Muscle of leg (tissue), 3 donors: ENCODE measurements at regions not wholly inside any gene's neighbourhood (a gene's known extent, or its start where the extent isn't known, plus 50 kb on each side); places are given as distances from the start of the nearest gene placed in this dataset.

Source experiments
- DNase-seq: peaks from one replicate; pipeline ENCODE4 v3.0.0; 2013
- H3K27ac ChIP-seq: one replicate; pipeline ENCODE4 v1.5.1; 2013; ENCODE audit warnings: mild to moderate bottlenecking, low read length, control low read depth
- H3K27me3 ChIP-seq: one replicate; pipeline ENCODE4 v1.6.1; 2013; ENCODE audit warnings: low read length; ENCODE audit not compliant: control insufficient read depth, insufficient read depth
- H3K36me3 ChIP-seq: one replicate; pipeline ENCODE4 v1.6.1; 2013; ENCODE audit warnings: low read length; ENCODE audit not compliant: control insufficient read depth, insufficient read depth
- H3K4me1 ChIP-seq: one replicate; pipeline ENCODE4 v1.6.1; 2013; ENCODE audit warnings: low read length; ENCODE audit not compliant: control insufficient read depth, insufficient read depth
- H3K4me3 ChIP-seq: one replicate; pipeline ENCODE4 v1.5.1; 2013; ENCODE audit warnings: low read length, control low read depth
- H3K9me3 ChIP-seq: replicated peaks from 2 replicates; pipeline ENCODE4 v1.6.1; 2013; ENCODE audit warnings: low read depth, low read length; ENCODE audit not compliant: control insufficient read depth
- WGBS: methylation state at CpG from one replicate; pipeline ENCODE4 v1.1.5; 2013; ENCODE audit warnings: missing lambda C conversion rate; ENCODE audit not compliant: insufficient coverage; 5-methylcytosine and 5-hydroxymethylcytosine counted together

- Histone ChIP-seq H3K27ac (no peak overlapping the region), H3K4me1 (no peaks in the 10 kb centered on the region), H3K9me3 (peaks cover 2% of the 10 kb centered on the region), H3K4me3 (no peak overlapping the region), H3K36me3 (no peaks in the 10 kb centered on the region), H3K27me3 (no peaks in the 10 kb centered on the region)
- WGBS: no CpG with 5 or more reads among the region's 1 CpG
- DNase-seq: no peak
Measured at GRCh38 chr4:13233755-13234154, 250.4 kb downstream of the RAB28 start.

DNA sequence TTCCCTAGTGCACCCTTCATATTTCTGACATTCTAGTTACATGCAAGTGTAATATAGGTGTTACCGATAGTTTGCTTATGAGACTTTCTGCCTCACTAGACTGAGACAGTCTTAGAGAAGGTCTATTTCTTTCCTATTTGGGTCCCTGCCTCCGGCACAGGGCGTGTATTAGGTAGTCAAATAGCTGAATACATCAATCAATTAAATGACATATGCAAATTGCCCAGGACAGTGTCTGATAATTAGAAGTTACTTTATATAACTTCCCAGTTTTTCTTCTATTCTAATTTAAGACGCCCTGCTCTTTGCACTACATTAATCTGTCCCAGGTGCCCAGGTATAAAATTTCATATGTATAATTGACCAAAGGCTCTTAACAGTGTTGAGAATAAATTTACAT is 264.2 kb downstream of the RAB28 start:
- no peaks in the 10 kb centered on the region for H3K9me3 ChIP-seq
- no CpG with 5 or more reads among the region's 4 CpGs for WGBS
- no peak overlapping the region for H3K4me3 ChIP-seq

DNA sequence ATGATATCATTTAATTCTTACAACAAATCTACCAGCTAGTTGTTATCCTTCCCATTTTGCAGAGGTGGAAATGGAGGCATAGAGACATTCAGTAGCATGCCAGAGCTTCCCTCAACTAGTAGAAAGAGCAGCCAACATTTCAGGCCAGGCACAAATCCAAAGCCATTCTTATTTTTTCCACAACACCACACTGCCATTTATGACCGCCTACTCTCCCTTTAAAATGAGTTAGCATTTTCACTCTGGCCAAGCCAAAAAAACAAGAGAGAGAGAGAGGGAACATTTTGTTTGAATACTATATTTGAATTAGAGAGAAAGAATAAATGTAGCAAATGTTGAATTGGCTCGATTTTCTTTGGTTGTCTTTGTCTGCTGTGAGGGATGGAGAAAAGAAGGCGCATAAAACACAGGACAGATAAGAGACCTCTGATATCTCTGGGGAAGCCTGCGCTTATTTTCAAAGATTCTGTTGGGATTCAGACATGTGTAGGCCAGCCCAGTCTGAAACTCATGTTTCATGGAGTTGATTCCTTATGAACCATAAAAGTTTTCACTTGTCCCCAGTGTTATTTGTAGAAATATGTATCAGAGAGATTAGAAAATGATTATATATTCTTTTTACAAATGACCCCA is 265.7 kb downstream of the RAB28 start:
- peak; percentile 87 for DNase-seq
- Histone ChIP-seq H3K9me3 (no peaks in the 10 kb centered on the region), H3K27me3 (no peaks in the 10 kb centered on the region), H3K4me3 (no peak overlapping the region), H3K27ac (no peak overlapping the region), H3K4me1 (no peaks in the 10 kb centered on the region), H3K36me3 (no peaks in the 10 kb centered on the region)
- 13% methylated on average over 2 of the region's 4 CpGs for WGBS

More for the DNA sequence above, 264.2 kb downstream of the RAB28 start:
- H3K36me3 ChIP-seq: no peaks in the 10 kb centered on the region
- no peak for DNase-seq
- H3K27me3 ChIP-seq: no peaks in the 10 kb centered on the region
- H3K4me1 ChIP-seq: no peaks in the 10 kb centered on the region
- no peak overlapping the region for H3K27ac ChIP-seq

GRCh38 chr4:13215560-13215959 is 268.6 kb downstream of the RAB28 start:
- Histone ChIP-seq H3K27ac (no peak overlapping the region), H3K9me3 (no peaks in the 10 kb centered on the region), H3K4me1 (no peaks in the 10 kb centered on the region), H3K4me3 (no peak overlapping the region), H3K27me3 (no peaks in the 10 kb centered on the region), H3K36me3 (no peaks in the 10 kb centered on the region)
- DNase-seq: no peak
- 100% methylated on average over 2 of the region's 5 CpGs for WGBS

DNA sequence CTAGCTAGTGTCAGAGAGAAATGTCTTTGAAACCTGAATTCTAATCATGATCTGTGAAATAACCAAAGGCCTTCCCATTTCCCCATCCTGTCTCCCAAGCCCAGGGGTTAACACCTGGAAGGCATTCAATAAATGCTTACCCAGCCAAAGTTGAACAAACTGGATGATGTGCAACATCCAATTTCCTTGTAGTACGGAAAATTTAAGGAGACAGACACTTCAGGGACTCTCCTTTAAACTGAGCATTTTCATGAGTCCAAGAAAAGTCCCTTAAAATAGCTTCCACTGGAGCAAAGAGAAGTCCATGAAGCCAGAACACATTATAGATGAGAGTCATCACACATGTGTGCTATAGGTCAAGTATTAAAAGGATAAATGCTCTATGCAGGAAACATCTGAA is 271.2 kb downstream of the RAB28 start:
- peak; percentile 80 for DNase-seq
- no peaks in the 10 kb centered on the region for H3K27me3 ChIP-seq
- H3K27ac ChIP-seq: no peak overlapping the region
- H3K36me3 ChIP-seq: no peaks in the 10 kb centered on the region
- WGBS: no CpG with 5 or more reads among the region's 1 CpG
- no peaks in the 10 kb centered on the region for H3K4me1 ChIP-seq
- H3K4me3 ChIP-seq: no peak overlapping the region
- H3K9me3 ChIP-seq: no peaks in the 10 kb centered on the region

- H3K27ac ChIP-seq: no peak overlapping the region
- H3K9me3 ChIP-seq: no peaks in the 10 kb centered on the region
- H3K27me3 ChIP-seq: no peaks in the 10 kb centered on the region
- no peaks in the 10 kb centered on the region for H3K36me3 ChIP-seq
- DNase-seq: no peak
- H3K4me3 ChIP-seq: no peak overlapping the region
- 44% methylated on average over 1 of the region's 4 CpGs for WGBS
- H3K4me1 ChIP-seq: no peaks in the 10 kb centered on the region
Measured at GRCh38 chr4:13209600-13209999, 274.5 kb downstream of the RAB28 start.

- H3K4me1 ChIP-seq: no peaks in the 10 kb centered on the region
- no peak overlapping the region for H3K4me3 ChIP-seq
- H3K36me3 ChIP-seq: no peaks in the 10 kb centered on the region
- no peaks in the 10 kb centered on the region for H3K27me3 ChIP-seq
- no CpG with 5 or more reads among the region's 3 CpGs for WGBS
- H3K9me3 ChIP-seq: no peaks in the 10 kb centered on the region
- DNase-seq: no peak
- H3K27ac ChIP-seq: no peak overlapping the region
Measured at GRCh38 chr4:13208558-13209193, 275.5 kb downstream of the RAB28 start.

GRCh38 chr4:13207226-13207625 is 276.9 kb downstream of the RAB28 start:
- WGBS: no CpG with 5 or more reads among the region's 1 CpG
- no peak for DNase-seq
- H3K27ac ChIP-seq: no peak overlapping the region
- H3K27me3 ChIP-seq: no peaks in the 10 kb centered on the region
- no peaks in the 10 kb centered on the region for H3K9me3 ChIP-seq
- no peaks in the 10 kb centered on the region for H3K36me3 ChIP-seq
- no peak overlapping the region for H3K4me3 ChIP-seq
- H3K4me1 ChIP-seq: no peaks in the 10 kb centered on the region

DNA sequence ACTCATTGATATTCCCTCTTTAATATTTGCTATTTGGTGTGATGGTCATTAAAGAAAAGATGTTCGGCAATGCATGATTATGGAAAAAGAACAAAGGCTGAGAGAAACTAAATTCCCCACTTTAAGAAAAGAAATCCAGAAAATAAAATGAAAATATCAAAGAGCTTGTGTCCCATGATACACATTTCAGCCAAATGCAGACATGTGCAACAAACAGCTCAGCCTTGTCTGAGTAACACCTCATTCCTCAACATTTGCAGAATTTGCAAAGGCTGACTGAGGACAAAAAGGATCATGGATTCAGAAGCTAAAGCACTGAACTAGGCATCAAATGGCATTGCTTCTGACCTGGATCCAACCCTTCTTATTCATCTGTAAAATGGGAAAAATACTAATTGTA is 281.0 kb downstream of the RAB28 start:
- no peak overlapping the region for H3K27ac ChIP-seq
- H3K27me3 ChIP-seq: no peaks in the 10 kb centered on the region
- DNase-seq: peak; percentile 75
- no peaks in the 10 kb centered on the region for H3K36me3 ChIP-seq
- H3K9me3 ChIP-seq: no peaks in the 10 kb centered on the region
- no CpG with 5 or more reads among the region's 1 CpG for WGBS
- no peaks in the 10 kb centered on the region for H3K4me1 ChIP-seq
- H3K4me3 ChIP-seq: no peak overlapping the region

GRCh38 chr4:13202701-13203100 is 281.4 kb downstream of the RAB28 start:
- Histone ChIP-seq H3K27me3 (no peaks in the 10 kb centered on the region), H3K9me3 (no peaks in the 10 kb centered on the region), H3K4me3 (no peak overlapping the region), H3K4me1 (no peaks in the 10 kb centered on the region), H3K27ac (no peak overlapping the region), H3K36me3 (no peaks in the 10 kb centered on the region)
- no CpG with 5 or more reads among the region's 1 CpG for WGBS
- peak; percentile 73 for DNase-seq
